GM21576 (cell line): ENCODE measurements at regions not wholly inside any gene's neighbourhood (a gene's known extent, or its start where the extent isn't known, plus 50 kb on each side); places are given as distances from the start of the nearest gene placed in this dataset.
A peak's percentile ranks its signal among the peaks of the same experiment; 100 is the strongest.

Experiments
- ATAC-seq: cut with Tn5 transposase; IDR thresholded peaks from one replicate; pipeline ENCODE4 v1.9.1; 2021; ENCODE audit warnings: mild to moderate bottlenecking, moderate library complexity; ENCODE audit not compliant: unreplicated experiment

DNA sequence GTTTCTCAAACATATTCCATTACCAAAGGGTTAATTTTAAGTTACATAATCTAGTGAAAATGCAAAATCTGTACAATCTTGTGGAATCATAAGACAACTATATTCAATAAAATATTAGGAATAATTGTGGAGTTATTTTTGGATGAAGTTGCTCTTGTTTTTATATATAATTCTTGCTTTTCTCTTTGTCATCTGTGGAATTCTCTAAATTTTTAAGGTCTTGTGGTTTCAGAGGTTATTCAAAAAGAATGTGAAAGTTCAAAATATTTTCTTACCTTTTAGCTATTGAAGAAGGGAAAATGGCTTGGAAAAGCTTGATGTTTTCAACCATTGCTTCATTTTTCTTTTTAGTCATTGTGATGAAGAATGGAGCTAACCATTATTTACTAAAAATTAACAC lies 552.1 kb downstream of the TFEC start:
- no peak for ATAC-seq

DNA sequence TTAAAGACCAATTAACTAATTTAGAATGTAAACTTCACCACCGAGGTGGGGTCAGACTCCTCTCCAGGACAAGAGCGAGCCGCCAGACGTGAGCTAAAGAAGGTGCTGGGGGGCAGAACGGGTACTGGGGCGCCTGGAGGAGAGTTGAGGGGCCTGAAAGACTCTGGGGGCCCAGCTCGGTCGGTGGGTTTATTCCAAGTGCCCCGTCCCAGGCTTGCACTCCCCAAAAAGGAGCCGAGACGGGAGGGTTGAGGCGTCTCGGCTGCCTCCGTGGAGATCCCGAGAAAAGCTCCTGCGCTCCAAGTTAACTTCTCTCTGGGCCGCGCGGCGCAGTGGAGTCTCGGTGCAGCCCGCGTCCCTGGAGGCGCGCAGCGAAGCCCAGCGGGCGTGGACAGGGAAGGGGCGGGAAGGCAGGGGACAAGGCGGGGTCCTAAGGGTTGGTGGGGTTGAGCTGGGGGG lies 553.3 kb downstream of the TFEC start:
- no peak for ATAC-seq

DNA sequence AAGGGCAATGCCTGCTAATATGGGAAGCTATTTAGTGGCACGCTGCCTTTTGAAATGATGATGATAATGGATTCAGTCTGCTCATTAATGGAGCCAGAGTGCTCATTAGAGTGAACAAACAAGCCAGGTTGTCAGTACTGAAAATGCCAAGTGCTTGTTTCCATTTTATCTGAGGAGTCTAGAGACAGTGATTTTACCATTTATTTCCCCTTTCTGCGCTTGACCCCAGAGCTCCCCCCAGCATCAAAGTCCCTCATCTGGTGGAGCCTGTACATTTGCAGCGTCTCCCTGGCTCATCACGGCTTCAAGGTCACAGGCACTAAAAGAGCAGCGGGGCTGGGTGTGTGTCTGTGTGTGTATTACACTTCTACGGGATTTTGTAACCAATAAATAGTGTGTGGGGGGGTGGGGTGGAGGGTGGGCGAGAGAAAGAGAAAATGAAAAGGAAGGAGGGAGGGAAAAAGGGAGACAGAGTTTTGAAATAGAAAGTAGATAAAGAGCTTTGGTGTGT lies 553.8 kb downstream of the TFEC start:
- no peak for ATAC-seq

DNA sequence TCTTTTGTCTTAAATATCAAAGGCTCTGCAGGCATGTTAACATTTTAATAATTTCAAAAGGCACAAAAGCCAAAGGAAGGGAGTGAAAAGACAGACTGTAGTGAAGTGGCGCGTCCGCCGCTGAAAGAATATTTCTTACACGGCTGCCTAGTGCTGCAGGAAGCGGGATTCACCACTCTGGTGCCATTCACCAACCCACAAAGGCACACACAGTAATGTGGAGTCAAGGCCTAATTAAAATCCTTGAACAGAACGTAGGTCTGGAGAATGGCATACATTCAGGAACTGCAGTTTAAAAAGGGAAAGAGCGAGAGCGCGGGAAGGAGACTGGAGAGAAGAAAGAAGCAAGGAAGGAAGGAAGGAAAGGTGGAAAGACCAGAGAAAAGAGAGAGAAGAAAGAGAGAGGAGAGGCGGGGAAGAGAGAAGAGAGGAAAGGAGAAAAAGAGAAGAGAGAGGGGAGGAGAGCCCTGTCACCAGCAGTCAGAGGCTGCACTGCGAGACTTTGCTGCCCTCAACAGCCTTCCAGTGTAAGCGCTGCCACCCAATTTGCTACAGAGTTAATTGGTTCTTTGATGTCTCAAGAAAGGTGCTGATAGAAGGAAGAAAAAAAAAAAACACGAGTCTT lies 554.0 kb downstream of the MDFIC start:
- ATAC-seq, result no peak

DNA sequence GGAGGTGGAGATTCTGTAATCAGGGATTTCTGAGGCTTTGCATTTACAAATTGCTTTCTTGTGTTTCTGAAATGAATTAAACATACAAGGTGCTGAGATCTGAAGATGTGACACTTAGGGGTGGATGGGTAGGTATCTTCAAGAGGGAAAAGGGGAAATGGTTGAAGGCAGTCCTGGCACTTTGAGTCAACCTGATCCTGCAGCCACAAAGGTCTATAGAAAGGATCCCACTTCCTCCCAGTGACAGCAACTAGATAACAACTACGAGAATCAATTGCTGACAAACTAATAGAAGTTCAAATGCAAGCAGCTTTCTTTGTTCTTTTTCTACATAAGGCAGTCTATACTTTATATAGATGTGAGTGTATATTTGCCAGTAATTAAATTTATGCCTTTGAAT lies 553.3 kb downstream of the MDFIC start:
- no peak for ATAC-seq

DNA sequence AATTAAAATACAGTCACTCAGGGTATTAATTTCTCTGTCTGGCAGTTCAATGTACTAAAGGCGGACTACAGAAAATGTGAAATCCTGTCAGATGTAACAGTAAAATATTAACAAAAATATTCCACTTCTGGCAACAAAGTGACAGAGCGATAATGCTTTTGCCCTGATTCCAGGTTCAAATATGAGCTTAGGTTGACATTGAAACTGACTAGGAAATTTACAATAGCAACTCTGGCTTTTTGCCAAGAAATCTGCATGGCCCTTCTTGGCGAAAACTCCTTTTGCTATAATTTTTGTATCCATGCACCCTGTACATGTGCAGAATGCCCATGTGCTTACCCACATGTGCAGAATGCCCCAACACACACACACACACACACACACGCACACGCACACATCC lies 552.2 kb downstream of the MDFIC start:
- ATAC-seq, result no peak

DNA sequence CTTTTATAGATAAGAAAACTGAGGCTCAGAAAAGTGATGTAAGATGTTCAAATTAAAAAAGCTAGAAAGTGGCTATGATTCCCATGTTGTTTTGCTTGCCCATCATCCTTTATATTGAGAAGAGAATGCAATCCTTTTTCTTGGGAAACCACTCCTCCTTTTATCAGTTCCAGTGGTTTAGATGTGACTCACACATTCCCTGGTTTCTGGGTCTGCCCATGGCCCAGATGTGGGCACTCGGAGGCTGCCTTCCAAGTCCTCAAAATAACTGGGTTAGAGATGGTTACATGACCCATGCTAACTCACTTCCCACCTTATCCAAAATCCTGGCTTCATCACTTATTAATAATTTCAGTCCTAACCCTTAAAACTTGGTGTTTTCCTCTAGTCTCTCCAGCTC lies 550.0 kb downstream of the MDFIC start:
- ATAC-seq, result no peak

DNA sequence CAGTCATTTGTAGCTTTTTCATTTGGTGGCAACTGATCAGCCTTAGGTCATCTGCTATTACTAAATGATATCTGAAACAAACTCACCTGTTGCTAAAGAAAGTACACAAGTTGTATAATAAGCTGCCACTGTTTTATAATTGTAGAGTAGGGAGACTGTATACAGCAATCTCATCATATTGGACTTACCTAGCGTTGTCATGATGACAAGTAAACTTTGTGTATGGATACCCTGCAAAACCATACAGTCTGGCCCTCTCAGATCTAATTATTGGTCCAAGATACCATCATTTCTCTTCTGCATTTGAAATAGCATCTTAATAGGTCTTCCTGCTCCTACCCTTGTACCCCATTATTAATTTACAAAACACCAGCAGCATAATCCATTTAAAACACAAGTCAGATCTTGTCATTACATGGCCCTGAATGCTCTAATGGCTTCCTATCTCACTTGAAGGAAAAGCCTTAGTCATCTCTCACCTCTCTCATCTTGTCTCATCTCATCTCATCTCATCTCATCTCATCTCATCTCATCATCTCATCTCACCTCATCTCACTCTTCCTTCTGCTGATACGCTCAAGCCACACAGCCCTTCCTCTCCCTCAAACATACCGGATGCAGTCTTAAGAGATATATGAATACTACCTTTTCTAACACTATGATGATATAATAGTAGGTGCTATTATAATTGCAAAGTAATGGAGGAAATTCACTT lies 540.6 kb downstream of the MDFIC start:
- ATAC-seq, result no peak

DNA sequence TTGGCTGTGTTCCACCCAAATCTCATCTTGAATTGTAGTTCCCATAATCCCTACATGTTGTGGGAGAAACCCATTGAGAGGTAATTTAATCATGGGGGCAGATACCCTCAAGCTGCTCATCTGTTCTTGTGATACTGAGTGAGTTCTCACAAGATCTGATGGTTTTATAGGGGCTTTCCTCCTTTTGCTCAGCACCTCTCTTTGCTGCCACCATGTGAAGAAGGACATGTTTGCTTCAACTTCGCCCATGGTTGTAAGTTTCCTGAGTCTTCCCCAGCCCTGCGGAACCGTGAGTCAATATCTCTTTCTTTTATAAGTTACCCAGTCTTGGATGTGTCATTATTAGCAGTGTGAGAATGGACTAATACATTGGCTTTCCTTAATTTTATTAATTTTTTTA lies 527.8 kb downstream of the MDFIC start:
- ATAC-seq, result no peak

DNA sequence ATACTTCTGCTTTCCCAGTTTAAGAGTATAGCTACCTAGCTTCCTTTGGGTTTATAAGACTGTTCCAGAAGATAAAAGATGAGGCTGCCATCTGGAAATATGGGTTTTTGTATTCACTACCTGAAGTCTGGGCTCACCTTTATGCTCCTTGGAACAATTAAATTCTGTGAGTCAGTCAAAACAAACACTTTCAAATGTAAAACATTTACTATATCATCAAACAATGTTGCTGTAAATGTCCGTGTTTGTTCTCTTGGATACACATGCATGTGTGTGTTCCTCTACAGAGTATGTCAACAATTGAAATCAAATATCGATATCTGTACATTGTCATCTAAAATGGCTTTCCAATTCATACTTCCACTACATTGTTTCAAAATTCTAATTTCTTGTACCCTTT lies 525.6 kb downstream of the MDFIC start:
- no peak for ATAC-seq

DNA sequence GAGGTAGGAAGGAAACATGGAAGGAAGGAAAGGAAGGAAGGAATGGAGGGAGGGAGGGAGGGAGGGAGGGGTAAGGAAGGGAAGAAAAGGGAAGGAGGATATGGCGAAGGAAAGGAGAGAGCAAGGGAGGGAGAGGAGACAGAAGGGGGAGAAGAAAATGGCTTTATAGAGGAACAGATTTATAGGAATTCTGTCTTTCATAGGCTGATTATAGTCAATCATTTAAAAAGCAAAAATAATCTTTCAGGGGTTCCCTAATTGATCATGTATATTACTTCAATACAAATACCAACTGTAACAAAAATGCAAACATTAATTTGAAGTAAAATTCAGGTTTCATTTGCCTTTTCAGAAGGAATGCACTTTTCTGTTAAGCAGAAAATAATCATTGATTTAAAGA lies 519.1 kb downstream of the MDFIC start:
- ATAC-seq, result no peak

DNA sequence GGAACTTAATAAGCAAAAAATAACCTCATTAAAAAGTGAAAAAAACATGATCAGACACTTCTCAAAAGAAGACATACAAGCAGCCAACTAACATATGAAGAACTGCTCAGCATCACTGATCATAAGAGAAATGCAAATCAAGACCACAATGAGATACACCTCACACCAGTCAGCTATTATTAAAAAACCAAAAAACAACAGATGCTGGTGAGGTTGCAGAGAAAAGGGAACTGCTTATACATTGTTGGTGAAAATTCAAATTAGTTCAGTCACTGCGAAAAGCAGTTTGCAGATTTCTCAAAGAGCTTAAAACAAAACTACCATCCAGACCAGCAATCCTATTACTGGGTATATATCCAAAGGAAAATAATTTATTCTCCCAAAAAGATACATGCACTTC lies 513.3 kb downstream of the MDFIC start:
- peak; percentile 88 for ATAC-seq

DNA sequence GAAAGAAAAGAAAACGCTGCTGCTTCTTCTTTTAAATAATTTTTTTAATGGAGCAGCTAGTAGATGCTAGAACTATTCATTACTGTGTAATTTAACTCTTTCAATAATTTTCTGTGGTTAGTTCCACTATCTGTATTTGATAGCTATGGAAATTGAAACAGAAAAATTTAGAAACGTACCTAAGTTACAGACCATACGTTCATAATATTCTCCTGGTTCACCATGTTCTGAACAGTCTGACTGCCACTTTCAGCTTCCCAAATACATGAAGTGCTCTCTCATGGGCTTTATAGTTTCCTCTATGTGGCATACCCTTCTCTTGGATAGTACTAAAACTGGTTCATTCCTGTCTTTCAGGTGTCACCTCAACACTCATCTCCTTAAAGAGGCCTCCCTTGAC lies 508.0 kb downstream of the MDFIC start:
- no peak for ATAC-seq

DNA sequence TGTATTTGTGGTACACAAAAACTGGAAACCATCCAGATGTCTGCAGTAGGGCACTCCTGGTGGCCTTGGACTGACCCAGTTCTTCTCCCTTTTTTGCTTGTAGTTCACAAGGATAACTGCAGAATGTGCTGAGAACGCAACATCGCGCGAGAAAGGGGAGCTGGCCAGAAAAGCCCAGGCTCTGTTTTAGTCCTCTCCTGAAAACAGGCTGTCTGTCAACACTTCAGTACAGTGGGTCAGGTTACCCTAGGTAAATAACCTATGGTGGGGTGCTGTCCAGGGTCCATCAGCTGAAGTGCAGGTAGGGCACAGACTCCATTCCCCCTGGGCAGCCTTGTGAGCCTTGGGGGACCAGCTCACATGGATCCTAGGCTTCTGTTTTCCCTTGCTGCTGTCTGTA lies 495.8 kb downstream of the MDFIC start:
- ATAC-seq, result no peak

DNA sequence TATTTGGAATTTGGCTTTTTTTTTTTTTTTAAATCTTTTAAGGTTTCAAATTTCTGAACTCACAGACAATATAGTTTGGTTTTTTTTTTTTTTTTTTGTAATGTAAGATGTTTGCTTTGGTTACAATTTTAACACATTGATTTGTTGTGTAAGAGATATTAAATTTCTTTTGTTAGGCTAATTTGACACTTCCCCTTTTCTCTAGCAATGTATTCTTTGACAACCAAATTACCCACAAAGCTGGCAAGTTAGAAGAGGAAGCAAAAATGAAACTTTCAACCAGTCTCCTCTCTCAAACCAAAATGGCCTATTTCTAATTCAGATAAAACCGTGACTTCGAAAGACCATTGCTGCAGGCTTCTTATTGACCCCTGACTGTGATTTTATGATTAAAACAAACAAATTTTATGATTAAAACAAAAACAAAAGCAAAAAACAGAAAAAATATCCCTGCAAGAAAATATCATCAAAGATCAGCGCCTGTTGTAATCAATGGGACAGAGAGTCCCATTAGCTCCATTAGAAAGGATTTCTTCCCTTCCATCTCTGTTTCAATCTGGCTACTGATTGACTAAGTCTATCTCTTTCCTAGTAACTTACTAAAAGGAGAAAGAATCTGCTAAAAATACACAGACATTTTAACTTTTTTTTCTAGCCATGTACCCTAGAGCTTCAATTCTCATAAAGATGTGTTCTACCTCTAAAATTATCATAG lies 489.2 kb downstream of the MDFIC start:
- ATAC-seq, result peak; percentile 97

DNA sequence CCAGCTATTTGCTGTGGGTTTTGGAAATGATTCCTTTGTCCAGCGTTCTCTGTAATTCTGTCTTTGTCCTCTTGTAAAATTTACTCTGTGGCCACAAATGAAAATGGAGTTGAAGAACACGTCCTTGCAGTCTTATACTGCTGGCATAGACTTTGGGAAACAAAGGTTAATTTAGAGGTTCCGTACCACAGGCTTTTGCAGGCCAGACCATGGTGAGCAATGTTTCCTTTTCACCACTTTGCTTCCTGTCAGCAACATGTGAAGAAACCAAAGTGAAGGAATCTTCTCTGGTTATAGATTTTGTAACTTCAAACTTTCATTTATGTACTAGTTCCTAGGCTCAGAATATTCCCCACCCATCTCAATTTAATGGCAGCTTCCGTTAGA lies 488.5 kb downstream of the MDFIC start:
- ATAC-seq, result peak; percentile 15

DNA sequence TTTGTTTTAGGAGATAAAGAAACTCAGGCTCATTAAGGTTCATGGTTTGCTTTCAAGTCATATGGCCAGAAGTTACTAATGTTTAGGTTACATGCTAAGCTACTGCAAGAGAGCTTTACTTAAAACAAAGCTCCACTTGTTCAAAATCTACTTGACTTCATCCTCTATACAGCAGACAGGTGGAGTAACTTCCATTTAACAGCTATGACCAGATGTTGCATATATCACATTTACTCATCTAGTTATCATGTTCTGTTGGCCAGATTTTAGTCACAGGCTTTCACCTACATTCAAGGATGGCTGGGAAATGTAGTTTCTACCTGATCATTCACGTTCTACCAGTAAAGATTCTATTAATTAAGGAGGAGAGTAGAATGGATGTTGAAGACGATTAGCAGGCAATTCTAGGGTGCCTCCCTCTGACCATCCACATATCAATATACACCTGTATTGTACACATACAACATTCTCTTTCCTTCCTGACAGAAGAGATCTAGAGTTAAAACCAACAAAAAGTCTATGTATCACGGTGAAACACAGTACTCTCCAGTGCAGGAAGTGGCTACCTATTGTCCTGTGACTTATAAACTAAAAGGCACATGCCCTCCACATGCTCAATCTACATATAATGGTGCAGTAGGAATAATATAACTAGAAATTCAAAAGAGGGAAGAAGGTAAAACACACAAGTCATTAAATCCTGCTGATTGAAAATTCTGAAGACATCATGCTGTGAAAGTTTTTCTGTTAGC lies 488.0 kb downstream of the MDFIC start:
- no peak for ATAC-seq

DNA sequence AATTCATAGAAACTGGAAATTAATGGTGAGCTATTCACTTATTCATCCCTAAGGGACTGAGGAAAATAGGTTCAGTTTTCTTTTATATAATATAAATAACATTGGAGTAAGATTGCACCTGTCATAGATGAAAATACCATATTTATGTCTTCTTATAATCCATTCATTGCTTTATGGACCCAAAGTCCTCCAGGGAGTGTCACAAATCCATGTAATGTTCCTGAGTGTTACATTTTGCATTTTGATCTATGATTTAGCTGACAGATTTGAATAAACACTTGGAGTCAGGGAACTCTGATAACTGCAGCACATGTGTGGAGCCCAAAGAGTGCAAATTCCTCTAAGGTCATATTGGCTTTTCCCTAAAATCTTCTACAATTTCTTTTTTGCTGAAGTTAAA lies 484.3 kb downstream of the MDFIC start:
- no peak for ATAC-seq

DNA sequence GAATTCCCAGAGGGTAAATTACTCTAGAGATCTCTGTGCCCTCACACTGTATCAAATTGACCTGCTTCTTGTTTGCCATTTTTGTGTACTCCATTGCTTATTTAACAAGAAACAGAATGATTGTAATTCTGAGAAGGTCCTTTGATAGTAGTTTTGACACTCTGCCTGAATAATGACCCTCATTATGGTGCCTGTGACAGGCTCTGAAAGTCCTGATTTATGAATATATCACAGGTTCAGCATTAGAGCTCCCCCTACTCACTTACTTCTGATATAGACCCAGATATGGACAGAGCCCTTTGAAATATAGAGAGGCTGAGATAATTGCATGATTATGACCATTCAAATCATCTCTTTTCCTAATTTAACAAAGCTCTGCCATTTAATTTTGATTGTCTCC lies 465.2 kb downstream of the MDFIC start:
- no peak for ATAC-seq

DNA sequence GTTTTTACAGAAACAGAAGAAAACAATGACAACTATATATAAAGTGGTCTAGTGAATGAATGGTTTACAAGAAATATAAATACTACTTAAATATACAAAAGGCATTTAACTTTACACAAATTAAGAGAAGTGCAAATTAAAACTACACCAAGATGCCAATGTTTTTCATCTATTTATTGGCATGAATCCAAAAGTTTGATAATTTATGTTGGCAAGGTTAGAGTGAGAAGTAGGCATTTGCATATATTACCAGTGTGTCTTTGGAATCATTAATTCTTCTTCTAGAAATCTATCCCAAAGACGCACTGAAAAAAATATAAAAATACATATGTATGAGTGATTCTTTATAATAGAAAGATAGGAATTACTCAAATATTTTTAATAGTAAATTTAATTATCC lies 457.4 kb downstream of the MDFIC start:
- no peak for ATAC-seq

DNA sequence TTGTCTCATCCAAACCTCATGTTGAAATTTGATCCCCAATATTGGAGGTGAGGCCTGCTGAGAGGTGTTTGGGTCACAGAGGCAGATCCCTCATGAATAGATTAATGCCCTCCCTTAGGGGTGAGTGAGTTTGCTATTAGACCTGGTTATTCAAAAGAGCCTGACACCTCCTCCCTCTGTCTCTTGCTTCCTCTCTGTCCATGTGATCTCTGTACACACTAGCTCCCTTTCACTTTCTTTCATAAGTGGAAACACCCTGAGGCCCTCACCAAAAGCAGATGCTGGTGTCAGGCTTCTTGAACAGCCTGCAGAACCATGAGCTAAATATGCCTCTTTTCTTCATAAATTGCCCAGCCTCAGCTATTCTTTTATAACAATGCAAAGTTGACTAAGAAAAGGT lies 447.1 kb downstream of the MDFIC start:
- peak; percentile 80 for ATAC-seq
